Neuron (in vitro differentiated cells): ENCODE measurements at regions not wholly inside any gene's neighbourhood (a gene's known extent, or its start where the extent isn't known, plus 50 kb on each side); places are given as distances from the start of the nearest gene placed in this dataset.

Experiments
- H2AFZ ChIP-seq: one replicate; pipeline ENCODE4 v1.6.1; 2013; ENCODE audit warnings: low read depth, mild to moderate bottlenecking, inconsistent platforms, low read length, moderate library complexity
- H3K27me3 ChIP-seq: one replicate; pipeline ENCODE4 v1.6.1; 2013; ENCODE audit warnings: low read length; ENCODE audit not compliant: insufficient read depth
- H3K36me3 ChIP-seq: one replicate; pipeline ENCODE4 v1.6.1; 2013; ENCODE audit warnings: low read length; ENCODE audit not compliant: insufficient read depth
- H3K4me1 ChIP-seq: one replicate; pipeline ENCODE4 v1.6.1; 2013; ENCODE audit warnings: low read length; ENCODE audit not compliant: insufficient read depth
- H3K4me3 ChIP-seq: 2 replicates; pipeline ENCODE4 v1.5.1; 2013; ENCODE audit warnings: mild to moderate bottlenecking, low read length, moderate library complexity
- H3K9me3 ChIP-seq: one replicate; pipeline ENCODE4 v1.6.1; 2013; ENCODE audit warnings: low read length

DNA sequence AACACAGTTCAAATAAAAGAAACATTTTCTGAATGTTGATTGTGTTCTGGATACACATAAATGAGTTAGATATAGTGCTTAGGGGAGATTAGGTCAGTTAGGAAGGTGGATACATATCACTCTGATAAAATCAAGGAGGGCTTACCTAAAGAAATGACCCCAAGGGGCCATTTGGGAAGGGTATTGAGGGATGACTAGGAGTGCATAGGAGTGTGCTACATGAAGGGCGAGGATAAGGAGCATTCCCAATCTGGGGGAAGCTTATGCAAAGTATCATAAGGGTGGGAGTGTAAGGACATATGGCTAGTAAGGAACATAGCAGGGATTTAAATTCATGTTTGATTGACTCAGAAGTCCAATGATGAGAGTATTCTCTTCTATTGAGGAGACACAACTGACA is 183.6 kb downstream of the NSG2 start:
- no peaks in the 10 kb centered on the region for H3K9me3 ChIP-seq
- H3K36me3 ChIP-seq: no peaks in the 10 kb centered on the region
- H3K4me3 ChIP-seq: no peak overlapping the region
- H2AFZ ChIP-seq: no peak overlapping the region
- H3K4me1 ChIP-seq: no peaks in the 10 kb centered on the region
- H3K27me3 ChIP-seq: no peaks in the 10 kb centered on the region

DNA sequence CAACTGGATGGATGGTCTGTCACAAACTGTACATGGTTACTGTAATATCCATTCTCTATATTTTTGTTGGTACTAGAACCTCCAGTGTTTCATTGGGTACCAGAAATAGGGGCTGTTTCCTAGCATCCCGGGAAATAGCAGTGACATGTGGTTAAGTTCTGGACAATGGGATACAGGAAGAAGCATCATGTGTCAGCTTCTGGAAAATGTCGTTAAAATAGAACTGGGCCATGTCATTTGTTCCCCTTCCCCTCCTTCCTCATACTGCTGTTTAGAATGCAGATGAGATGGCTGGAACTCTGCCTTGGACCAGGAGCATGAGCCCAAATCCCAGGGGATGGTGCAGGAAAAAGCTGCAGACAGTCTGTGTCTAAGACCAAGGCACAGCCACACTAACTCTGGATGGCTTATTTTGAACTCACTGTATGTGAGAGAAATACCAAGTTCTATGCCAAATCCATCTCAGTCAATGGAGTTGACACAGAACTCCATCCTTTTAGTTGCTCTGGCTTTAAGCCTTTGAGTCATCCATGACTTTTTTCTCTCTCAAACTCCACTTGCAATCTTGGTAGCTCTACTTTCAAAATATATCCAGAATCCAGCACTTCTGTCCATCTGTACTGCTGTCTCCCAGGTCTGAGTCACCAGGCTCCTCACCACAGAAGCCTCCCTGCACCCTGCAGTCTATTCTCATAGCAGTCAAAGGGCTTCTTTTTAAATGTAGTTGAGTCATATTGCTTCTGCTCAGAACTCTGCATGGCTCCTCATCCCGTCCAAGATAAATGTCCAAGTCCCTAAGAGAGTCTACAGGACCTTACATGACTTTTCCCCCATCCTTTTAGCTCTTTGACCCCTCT is 184.2 kb downstream of the NSG2 start:
- Histone ChIP-seq H3K4me3 (no peak overlapping the region), H3K36me3 (no peaks in the 10 kb centered on the region), H3K27me3 (no peaks in the 10 kb centered on the region), H3K9me3 (no peaks in the 10 kb centered on the region), H2AFZ (no peak overlapping the region), H3K4me1 (no peaks in the 10 kb centered on the region)

DNA sequence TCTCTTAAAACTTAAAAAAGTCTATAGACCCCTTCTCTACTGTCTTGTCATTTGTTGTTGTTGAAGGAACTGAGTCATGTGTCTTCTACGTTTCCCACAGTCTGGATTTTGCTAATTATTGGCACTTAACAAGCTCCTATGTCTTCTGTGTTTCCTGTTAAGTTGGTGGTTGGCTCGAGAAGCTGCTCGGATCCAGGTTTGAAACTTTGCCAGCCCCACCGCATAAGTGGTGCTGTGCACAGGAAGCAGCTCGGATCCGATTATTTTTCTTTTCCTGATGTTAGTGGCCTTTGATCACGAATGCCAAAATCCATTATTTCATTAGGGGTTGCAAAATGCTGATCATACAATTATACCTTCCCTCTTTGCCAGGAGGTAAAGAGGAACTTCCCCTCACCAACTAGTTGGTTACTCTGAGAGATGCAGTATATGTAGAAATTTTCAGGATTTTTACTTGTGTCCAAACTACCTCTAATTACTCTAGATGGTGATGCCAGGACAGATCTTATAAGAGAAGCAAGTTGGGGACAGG is 186.5 kb downstream of the NSG2 start:
- Histone ChIP-seq H3K36me3 (no peaks in the 10 kb centered on the region), H3K4me3 (no peak overlapping the region), H3K4me1 (no peaks in the 10 kb centered on the region), H3K9me3 (no peaks in the 10 kb centered on the region), H3K27me3 (peaks cover 2% of the 10 kb centered on the region), H2AFZ (no peak overlapping the region)

DNA sequence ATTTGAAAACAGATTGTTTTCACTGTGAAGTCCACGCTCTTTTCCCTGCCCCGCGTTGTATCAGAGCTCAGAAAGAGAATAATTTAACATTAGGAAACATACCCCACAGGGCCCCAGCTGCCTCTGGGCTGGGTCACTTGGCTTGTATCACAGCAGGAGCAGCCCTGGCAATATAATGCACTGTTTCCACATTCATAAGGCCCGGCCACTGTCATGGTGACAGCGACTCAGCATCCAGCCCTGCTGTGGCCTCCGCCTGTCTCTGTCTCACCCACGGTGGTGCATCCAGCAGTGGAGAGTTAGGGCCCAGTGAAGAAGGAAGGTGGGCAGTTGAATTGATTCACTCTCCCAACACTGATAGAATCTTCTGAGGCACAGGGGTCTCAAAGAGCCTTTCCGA is 188.9 kb downstream of the NSG2 start:
- Histone ChIP-seq H3K27me3 (peaks cover 2% of the 10 kb centered on the region), H3K4me3 (no peak overlapping the region), H3K9me3 (no peaks in the 10 kb centered on the region), H3K36me3 (no peaks in the 10 kb centered on the region), H3K4me1 (no peaks in the 10 kb centered on the region), H2AFZ (no peak overlapping the region)

DNA sequence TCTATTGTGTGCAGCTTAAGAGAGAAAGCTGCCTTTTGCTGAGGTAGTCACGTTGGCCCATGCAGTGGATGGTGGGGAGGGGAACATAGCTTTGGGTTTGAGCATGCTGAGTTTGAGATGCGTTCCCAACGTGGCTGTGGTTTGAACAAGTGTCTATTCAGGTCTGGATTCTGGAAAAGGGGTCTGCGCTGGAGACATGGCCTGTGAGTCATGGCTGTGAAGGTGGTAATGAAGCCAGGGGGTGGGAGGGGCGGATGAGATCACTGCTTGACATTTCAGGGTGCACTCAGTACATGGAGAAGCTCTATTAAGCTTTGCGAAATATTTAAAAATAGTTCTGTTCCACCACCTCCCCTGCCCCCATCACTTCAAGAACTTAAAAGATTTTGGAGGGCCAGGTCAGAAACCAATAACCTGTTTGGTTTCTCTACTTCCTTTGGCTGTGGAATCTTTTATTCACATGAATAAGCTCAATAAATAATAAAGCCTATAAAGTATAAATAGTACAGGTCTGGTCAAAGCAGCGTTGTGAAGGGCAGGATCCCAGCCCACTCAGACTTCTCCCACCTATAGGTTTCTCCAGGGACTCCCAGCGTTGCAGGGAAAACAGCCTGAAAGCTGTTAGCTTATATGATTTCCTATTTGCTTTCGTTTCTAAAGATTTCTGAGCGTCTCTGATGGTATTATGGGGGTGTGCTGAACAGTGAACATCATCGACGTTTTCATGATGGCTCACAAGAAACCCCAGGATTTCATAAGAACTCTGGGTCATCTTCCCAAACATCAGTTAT is 189.9 kb downstream of the NSG2 start:
- Histone ChIP-seq H3K9me3 (no peaks in the 10 kb centered on the region), H3K4me3 (no peak overlapping the region), H3K4me1 (no peaks in the 10 kb centered on the region), H3K27me3 (peaks cover 2% of the 10 kb centered on the region), H2AFZ (no peak overlapping the region), H3K36me3 (no peaks in the 10 kb centered on the region)

DNA sequence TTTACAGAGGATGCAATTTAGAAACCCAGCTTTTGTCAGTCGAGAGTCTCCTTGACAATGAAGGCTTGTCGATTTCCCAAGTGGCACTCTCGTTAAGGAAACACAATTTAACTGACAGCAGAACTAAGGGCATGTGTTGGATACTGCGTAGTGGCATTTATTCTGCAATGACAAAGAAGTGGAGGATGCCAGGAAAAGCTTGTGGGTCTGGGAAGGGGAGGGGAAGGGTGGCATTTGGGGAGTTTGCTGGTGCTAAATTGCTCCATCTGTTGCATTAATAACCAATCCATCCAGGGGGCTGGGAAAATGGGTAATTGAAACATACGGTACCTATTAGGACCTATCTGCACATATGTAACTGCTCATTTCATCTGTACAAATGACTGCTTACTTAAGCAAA is 190.6 kb downstream of the NSG2 start:
- Histone ChIP-seq H2AFZ (no peak overlapping the region), H3K36me3 (no peaks in the 10 kb centered on the region), H3K4me3 (no peak overlapping the region), H3K9me3 (no peaks in the 10 kb centered on the region), H3K4me1 (no peaks in the 10 kb centered on the region), H3K27me3 (peaks cover 2% of the 10 kb centered on the region)

DNA sequence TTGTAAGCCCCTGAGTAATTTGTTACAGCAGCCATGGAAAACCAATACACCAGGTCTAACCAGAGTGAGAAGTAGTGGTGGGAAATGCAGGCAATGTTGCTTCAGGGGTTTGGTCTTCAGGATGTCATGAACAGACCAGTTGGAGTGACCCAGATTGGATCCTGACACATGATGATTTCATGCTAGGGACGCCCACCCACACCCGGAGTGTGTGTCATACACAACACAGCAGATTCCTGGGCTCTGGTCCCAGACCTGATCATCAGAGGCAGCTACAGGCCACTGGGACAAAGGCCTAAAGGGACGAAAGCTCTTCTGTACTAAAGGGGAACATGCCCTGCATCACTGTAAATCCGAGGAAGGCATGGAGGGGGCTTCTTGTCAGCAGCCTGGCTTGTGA is 194.2 kb downstream of the NSG2 start:
- H3K4me3 ChIP-seq: no peak overlapping the region

DNA sequence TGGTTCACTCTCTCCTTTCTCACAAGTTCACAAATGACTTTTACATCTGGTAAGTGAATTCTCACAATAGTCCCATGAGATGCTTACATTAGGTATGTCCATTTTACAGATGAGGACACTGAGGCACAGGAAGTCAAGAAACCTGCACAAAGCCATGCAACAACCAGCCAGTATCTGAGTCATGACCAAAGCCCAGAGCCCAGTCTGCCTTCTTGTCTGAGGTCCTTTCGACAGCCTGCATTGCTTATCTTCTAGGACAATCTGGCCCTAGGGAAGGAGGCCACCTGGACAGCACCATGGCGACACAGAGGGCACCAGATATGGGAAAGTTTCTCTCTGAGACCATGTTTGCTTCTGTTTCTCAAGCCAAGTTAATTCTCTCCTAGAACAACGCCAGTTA is 197.1 kb downstream of the NSG2 start:
- Histone ChIP-seq H3K27me3 (no peaks in the 10 kb centered on the region), H2AFZ (no peak overlapping the region), H3K4me3 (no peak overlapping the region), H3K4me1 (no peaks in the 10 kb centered on the region), H3K36me3 (no peaks in the 10 kb centered on the region), H3K9me3 (no peaks in the 10 kb centered on the region)

More for the DNA sequence above, 194.2 kb downstream of the NSG2 start:
- H3K9me3 ChIP-seq: no peaks in the 10 kb centered on the region
- no peaks in the 10 kb centered on the region for H3K36me3 ChIP-seq
- no peak overlapping the region for H2AFZ ChIP-seq
- H3K27me3 ChIP-seq: peaks cover 2% of the 10 kb centered on the region
- no peaks in the 10 kb centered on the region for H3K4me1 ChIP-seq

DNA sequence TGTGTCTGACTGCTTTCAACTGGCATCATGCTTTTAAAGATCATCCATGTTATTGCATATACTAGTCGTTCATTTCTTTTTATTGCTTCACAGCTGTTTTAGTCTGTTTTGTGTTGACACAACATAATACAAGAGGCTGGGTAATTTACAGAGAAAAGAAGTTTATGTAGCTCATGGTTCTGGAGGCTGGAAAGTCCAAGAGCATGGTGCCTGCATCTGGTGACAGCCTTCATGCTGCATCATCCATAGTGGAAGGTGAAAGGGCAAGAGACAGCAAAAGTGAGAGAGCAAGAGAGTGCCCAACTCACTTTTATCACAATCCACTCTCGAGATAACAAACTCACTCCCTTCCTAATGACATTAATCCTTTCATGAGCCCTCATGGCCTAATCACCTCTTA is 198.4 kb downstream of the NSG2 start:
- no peaks in the 10 kb centered on the region for H3K4me1 ChIP-seq
- H3K9me3 ChIP-seq: no peaks in the 10 kb centered on the region
- H3K27me3 ChIP-seq: no peaks in the 10 kb centered on the region
- H3K4me3 ChIP-seq: no peak overlapping the region
- no peaks in the 10 kb centered on the region for H3K36me3 ChIP-seq
- H2AFZ ChIP-seq: no peak overlapping the region

DNA sequence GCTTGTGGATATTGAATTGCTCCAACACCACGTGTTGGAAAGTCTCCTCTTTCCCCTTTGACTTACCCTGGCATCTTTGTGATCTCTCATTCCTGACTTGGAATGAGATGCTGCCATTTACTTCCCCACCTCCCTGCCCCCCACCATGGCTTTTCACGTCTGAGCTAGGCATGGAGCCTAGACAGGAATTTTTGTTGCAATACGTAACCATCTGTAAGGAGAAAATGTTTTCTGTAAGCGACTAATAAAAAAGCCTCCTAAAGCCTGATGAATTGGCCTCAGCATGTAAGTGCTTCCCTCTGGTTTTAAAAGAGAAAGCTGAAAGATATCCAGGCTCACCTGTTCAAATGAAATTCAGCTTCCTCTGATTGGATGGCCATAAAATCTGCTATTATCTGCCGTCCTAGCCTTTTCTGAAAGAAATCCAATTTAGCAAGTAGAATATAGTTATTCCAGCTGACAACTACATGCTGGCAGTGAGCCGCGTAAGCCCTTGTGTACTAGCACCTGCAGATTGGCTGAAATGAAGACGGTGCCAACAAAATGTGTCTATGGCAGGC is 200.1 kb downstream of the NSG2 start:
- H3K4me3 ChIP-seq: no peak overlapping the region
- H3K36me3 ChIP-seq: no peaks in the 10 kb centered on the region

DNA sequence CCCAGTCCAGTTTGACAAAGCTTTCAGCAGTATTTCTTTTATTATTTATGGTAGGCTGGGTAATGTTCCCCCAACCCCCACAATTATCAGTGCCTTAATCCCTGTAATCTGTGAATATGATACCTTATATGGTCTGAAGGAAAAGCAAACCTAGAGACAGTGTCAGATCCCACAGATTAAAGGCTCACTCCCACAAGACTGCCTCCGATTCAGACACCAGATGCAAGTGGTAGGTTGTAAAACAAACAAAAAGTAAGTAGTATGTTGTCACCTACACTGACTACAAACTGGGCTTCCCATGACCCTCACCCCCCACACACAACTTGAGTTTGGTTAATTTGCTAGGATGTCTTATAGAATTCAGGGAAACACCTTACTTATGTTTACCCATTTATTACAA is 201.2 kb downstream of the NSG2 start:
- Histone ChIP-seq H3K4me3 (no peak overlapping the region), H3K4me1 (no peaks in the 10 kb centered on the region), H3K9me3 (no peaks in the 10 kb centered on the region), H2AFZ (no peak overlapping the region), H3K27me3 (no peaks in the 10 kb centered on the region), H3K36me3 (no peaks in the 10 kb centered on the region)

More for the DNA sequence above, 200.1 kb downstream of the NSG2 start:
- no peaks in the 10 kb centered on the region for H3K27me3 ChIP-seq
- no peaks in the 10 kb centered on the region for H3K9me3 ChIP-seq
- H3K4me1 ChIP-seq: no peaks in the 10 kb centered on the region
- H2AFZ ChIP-seq: no peak overlapping the region

DNA sequence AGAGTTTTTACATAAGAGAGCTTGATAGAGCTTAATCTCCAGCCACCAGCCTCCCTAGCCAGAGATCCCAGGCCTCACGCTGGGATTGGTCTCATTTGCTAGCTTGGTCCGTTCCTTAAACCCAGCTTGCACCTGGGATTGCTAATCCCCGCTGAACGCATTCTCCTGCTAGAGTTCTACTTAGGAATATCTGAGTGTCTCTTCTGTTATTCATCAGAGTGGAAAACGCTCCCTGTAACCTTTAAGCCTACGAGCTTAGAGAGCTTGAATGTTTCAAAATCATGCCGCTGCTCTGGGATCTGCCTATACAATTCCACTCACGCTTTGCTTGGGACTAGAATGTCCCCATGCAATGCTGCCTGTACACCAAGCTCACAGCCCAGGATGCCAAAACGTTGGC is 201.8 kb downstream of the NSG2 start:
- no peaks in the 10 kb centered on the region for H3K9me3 ChIP-seq
- H3K27me3 ChIP-seq: no peaks in the 10 kb centered on the region
- H2AFZ ChIP-seq: no peak overlapping the region
- H3K4me3 ChIP-seq: no peak overlapping the region
- no peaks in the 10 kb centered on the region for H3K36me3 ChIP-seq
- H3K4me1 ChIP-seq: no peaks in the 10 kb centered on the region
